ENCODE measurements at regions not wholly inside any gene's neighbourhood (a gene's known extent, or its start where the extent isn't known, plus 50 kb on each side); places are given as distances from the start of the nearest gene placed in this dataset.

DNA sequence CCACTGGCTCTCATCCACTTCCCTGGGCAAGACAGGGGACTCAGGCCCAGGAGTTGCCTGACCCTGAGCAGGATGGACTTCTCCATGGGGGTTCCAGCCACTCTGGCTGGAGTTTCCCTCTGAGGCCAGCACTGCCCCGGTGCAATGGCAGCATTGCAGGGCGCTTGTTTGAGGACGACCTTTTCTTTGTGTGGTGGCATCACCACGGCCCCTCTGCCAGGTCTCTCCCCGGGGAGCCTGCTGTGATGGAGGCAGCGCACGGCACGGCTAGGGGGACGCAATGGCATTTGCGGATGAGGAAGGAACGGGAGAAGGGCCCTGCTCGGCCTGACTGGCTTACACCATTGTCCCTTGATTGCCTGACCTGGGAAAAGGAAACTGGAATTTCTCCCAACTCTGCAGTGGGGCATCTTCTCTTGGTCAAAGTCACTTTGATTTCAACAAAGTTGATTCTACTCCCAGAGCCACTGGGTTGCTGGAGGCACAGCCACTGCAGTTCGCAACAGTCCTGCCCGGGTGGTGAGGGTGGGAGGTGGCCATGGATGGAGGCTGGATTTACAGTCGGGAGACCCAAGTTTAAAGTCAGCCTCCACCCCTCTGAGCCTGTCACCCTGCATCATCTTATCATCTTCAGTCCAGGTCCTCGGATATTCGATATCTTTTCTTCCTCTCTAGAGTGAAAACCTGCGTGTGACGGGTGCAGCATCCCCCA lies 82.9 kb upstream of the ZNF469 start:
- TF ChIP-seq, protein P1, sequence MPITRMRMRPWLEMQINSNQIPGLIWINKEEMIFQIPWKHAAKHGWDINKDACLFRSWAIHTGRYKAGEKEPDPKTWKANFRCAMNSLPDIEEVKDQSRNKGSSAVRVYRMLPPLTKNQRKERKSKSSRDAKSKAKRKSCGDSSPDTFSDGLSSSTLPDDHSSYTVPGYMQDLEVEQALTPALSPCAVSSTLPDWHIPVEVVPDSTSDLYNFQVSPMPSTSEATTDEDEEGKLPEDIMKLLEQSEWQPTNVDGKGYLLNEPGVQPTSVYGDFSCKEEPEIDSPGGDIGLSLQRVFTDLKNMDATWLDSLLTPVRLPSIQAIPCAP (CRISPR knock-in tag; IDR thresholded peaks at IDR 0.05), result no peak
- TF ChIP-seq, protein P2, sequence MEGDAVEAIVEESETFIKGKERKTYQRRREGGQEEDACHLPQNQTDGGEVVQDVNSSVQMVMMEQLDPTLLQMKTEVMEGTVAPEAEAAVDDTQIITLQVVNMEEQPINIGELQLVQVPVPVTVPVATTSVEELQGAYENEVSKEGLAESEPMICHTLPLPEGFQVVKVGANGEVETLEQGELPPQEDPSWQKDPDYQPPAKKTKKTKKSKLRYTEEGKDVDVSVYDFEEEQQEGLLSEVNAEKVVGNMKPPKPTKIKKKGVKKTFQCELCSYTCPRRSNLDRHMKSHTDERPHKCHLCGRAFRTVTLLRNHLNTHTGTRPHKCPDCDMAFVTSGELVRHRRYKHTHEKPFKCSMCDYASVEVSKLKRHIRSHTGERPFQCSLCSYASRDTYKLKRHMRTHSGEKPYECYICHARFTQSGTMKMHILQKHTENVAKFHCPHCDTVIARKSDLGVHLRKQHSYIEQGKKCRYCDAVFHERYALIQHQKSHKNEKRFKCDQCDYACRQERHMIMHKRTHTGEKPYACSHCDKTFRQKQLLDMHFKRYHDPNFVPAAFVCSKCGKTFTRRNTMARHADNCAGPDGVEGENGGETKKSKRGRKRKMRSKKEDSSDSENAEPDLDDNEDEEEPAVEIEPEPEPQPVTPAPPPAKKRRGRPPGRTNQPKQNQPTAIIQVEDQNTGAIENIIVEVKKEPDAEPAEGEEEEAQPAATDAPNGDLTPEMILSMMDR (IDR thresholded peaks at IDR 0.05), result no peak
- TF ChIP-seq, protein P3, sequence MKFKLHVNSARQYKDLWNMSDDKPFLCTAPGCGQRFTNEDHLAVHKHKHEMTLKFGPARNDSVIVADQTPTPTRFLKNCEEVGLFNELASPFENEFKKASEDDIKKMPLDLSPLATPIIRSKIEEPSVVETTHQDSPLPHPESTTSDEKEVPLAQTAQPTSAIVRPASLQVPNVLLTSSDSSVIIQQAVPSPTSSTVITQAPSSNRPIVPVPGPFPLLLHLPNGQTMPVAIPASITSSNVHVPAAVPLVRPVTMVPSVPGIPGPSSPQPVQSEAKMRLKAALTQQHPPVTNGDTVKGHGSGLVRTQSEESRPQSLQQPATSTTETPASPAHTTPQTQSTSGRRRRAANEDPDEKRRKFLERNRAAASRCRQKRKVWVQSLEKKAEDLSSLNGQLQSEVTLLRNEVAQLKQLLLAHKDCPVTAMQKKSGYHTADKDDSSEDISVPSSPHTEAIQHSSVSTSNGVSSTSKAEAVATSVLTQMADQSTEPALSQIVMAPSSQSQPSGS (CRISPR knock-in tag; IDR thresholded peaks at IDR 0.05; ENCODE audit: borderline replicate concordance, low read depth), result no peak
- TF ChIP-seq, protein P4, sequence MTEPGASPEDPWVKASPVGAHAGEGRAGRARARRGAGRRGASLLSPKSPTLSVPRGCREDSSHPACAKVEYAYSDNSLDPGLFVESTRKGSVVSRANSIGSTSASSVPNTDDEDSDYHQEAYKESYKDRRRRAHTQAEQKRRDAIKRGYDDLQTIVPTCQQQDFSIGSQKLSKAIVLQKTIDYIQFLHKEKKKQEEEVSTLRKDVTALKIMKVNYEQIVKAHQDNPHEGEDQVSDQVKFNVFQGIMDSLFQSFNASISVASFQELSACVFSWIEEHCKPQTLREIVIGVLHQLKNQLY (CRISPR knock-in tag; IDR thresholded peaks at IDR 0.05), result no peak
- TF ChIP-seq ZBTB21 (CRISPR knock-in tag; IDR thresholded peaks at IDR 0.05; ENCODE audit: borderline replicate concordance) (no peak), ZNF671 (CRISPR knock-in tag; IDR thresholded peaks at IDR 0.05) (no peak), ATF1 (CRISPR knock-in tag; IDR thresholded peaks at IDR 0.05) (no peak), RELA (CRISPR knock-in tag; IDR thresholded peaks at IDR 0.05; ENCODE audit: borderline replicate concordance) (no peak), NFYB (CRISPR knock-in tag; conservative IDR thresholded peaks at IDR 0.05; ENCODE audit: low read depth) (no peak), SP1 (CRISPR knock-in tag; conservative IDR thresholded peaks at IDR 0.05) (no peak), ETV6 (CRISPR knock-in tag; IDR thresholded peaks at IDR 0.05) (no peak)
- TF ChIP-seq, protein P5, sequence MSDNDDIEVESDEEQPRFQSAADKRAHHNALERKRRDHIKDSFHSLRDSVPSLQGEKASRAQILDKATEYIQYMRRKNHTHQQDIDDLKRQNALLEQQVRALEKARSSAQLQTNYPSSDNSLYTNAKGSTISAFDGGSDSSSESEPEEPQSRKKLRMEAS (CRISPR knock-in tag; IDR thresholded peaks at IDR 0.05), result no peak
- TF ChIP-seq, protein P6, sequence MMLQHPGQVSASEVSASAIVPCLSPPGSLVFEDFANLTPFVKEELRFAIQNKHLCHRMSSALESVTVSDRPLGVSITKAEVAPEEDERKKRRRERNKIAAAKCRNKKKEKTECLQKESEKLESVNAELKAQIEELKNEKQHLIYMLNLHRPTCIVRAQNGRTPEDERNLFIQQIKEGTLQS (CRISPR knock-in tag; conservative IDR thresholded peaks at IDR 0.05), result no peak
- TF ChIP-seq, protein P7, sequence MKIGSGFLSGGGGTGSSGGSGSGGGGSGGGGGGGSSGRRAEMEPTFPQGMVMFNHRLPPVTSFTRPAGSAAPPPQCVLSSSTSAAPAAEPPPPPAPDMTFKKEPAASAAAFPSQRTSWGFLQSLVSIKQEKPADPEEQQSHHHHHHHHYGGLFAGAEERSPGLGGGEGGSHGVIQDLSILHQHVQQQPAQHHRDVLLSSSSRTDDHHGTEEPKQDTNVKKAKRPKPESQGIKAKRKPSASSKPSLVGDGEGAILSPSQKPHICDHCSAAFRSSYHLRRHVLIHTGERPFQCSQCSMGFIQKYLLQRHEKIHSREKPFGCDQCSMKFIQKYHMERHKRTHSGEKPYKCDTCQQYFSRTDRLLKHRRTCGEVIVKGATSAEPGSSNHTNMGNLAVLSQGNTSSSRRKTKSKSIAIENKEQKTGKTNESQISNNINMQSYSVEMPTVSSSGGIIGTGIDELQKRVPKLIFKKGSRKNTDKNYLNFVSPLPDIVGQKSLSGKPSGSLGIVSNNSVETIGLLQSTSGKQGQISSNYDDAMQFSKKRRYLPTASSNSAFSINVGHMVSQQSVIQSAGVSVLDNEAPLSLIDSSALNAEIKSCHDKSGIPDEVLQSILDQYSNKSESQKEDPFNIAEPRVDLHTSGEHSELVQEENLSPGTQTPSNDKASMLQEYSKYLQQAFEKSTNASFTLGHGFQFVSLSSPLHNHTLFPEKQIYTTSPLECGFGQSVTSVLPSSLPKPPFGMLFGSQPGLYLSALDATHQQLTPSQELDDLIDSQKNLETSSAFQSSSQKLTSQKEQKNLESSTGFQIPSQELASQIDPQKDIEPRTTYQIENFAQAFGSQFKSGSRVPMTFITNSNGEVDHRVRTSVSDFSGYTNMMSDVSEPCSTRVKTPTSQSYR (CRISPR knock-in tag; IDR thresholded peaks at IDR 0.05), result no peak

Measured in WTC11 (cell line).